Stimulated activated CD4-positive, alpha-beta T cell treated with anti-CD3 and anti-CD28 coated beads, TNF-alpha, amount 100 ng/mL, for 48 hours (primary cell): ENCODE measurements at regions not wholly inside any gene's neighbourhood (a gene's known extent, or its start where the extent isn't known, plus 50 kb on each side); places are given as distances from the start of the nearest gene placed in this dataset.

ENCODE experiments used
- DNase-seq, 3 donors: peaks; one replicate each; pipeline ENCODE4 v3.0.0-alpha.2; 2020; ENCODE audit warnings: low read depth in 3 of 3

DNA sequence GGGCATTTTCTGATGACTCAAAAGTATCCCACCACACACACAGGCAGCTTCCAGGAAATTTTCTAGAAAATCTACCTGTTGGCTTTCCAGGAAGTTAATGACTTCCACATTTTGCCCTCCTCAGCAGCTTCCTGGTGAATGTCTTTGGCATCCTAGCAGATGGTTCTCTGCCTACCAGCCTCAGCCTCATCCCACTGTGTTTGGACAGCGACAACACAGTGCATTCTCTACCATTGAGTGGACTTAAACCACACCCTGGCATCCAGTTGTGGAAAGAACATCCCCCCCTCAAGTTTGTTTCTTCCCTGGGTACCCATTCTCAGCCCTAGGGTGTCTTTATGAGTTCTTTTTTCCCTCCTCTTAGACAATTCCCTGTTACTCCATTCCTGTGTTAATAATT is 50.8 kb upstream of the GADL1 start:
- DNase-seq, result no peak

DNA sequence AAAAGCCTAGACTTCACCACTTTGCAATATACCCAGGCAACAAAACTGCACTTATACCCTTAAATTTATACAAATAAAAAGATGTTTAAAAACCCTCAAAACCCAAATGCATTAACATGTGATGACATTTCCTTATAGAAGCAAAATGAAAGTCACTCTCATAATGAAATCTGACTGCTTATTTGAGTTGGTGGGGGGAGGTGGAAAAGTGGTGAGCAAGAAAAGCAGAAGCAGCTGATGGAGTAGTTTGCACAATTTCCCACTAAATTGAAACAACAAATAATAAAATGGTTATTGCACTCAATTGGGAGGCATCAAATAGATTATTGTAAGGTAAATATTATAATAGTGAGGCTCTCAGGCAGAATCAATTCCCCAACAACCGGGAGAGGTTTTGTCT is 54.0 kb upstream of the GADL1 start:
- no peak for DNase-seq

DNA sequence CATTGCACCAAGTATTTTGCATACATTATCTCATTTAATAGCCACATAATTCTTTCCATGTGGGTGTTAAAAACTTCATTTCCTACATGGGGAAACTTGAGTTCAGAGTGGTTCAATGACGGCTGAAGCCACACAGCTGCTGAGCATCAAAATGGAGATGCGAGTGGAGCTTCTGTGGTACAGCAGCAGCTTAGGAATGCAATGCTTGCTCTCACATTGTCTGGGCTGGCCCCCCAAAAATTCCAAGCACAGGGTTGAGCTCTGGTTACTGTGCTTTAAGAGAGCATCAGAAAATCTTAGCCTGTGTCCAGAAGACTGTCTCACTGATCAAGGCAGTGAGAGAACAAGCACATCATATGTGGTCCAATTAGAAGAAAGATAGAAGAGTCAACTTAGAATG is 57.4 kb upstream of the GADL1 start:
- no peak for DNase-seq

DNA sequence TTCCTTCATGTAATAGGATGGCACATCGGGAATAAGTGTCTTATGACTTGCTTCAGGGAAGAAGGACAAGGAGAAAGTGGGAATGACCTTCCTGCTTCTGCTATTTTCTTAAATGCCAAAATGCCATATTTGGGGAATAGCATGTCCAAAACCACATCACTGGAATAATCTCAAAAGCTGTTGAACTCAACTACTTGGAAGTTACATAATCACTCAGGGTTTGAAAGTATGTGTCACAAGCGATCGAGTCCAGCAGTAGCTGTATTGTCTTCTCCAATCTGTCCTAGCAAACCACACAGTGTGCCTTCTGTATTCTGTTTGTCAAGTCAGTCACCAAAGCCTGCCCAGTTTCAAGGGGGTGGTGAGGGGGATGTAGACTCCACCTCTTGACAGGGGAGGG is 58.3 kb upstream of the GADL1 start:
- DNase-seq, result no peak

DNA sequence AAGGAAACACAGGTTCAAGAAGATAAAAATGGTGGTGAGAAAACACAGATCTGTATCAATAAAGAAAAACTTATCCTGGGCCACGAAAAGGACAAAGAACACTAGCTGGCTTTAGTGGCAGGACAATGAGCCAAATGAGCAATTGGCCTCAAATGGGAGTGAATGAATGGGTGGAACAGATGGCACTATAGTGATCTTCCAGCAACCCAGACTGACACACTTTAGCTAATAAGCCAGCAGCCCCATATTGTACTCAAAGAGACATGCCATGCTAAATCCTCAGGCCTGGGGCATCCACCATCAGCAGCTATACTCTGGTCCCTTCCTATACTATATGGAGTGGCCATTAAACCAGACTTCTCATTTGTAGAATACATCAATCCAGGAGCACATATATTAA is 60.0 kb upstream of the GADL1 start:
- no peak for DNase-seq

DNA sequence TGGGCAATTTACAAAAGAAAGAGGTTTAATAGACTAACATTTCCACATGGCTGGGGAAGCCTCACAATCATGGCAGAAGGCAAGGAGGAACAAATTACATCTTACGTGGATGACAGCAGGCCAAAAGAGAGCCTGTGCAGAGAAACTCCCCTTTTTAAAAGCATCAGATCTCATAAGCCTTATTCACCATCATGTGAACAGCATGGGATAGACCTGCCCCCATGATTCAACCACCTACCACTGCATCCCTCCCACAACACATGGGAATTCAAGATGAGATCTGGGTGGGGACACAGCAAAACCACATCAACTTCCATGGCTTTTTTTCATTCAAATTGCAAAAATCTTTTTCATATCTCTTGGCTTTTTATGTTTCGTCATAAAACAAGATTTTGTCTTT is 67.6 kb upstream of the GADL1 start:
- DNase-seq, result no peak

DNA sequence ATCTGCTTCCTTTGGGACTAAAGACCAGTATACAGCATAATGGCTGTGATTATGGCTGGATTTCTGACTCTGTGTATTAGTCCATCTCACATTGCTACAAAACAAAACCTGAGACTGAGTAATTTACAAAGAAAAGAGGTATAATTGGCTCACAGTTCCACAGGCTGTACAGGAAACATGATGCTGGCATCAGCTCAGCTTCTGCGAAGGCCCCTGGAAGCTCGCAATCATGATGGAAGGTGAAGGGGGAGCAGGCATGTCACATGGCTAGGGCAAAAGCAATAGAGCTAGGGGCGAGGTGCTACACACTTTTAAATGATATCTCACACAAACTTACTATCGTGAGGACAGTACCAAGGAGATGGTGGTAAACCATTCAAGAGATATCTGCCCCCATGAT is 68.0 kb upstream of the GADL1 start:
- DNase-seq, result no peak

DNA sequence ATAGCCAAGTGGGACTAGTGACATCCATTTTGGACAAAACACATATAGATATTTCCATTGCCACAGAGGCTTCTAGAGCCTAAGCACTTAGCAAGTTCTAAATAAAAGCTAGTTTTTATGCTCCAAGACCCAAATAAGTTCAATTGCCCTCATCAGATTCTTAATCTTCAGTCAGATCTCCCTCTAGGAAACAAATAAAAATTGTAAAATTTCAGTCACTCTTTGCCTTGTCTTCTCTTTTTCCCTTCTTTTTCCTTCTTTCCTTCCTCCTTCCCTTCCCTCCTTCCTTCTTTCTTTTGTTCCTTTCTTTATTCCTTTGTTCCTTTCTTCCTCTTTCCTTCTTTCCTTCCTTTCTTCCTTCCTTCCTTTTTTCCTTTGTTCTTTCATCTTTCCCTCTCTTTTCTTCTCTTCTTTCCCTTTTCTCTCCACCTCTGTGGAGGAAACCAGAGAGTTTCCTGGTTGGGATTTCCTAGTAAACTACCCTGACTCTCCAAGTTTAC is 68.8 kb upstream of the GADL1 start:
- no peak for DNase-seq

DNA sequence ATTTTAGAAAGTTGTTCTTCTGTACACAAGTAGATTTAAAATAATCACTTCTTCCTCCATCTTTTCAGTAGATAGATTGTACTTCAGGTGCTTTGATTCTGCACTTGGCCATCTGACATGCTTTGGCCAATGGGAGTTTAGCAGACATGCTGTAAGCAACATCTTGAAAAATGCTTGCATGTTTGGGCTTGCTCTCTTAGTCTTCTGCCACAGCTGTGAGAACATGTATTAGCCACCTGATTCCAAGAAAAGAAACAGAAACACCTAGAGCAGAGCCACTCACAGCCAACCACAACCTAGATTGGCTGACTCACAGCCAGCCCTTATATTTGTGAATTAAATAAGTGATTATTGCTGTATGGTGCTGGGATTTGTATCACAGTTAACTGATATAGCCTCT is 70.2 kb upstream of the GADL1 start:
- no peak for DNase-seq

DNA sequence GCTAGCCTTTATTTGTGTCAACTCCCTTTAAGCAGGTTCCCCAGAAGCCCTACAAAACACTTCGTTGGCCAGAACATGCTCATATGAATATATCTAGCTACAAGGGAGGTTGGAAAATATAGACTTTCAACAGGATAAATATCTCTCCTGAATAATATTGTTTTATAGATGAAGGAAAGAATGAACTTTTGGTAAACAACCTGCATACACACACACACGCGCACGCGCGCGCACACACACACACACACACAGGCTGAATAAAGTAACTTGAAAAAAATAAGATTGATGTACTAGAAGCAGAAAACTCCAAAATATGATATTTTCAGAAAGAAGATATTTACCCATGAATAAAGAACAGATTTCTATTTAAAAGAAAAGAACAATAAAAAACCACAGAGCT is 72.4 kb upstream of the GADL1 start:
- no peak for DNase-seq

DNA sequence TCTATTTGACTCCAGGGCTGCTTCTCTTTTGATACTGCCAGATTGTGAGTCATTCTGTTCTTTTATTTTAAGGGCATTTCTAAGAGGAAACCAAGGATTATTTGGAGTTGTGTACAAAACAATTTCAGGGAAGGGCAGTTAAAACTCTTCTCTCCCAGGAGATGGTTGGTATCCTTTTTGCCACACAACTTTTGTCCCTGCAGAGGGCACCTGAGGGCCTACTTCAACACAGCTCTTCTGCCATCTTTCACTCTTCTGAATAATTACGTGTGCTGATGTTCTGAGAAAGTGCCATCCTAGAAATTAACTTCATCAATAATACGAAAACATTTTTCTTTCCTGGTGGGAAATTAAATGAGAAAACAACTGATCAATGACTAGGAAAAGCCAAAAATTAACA is 75.7 kb upstream of the GADL1 start:
- DNase-seq, result no peak

DNA sequence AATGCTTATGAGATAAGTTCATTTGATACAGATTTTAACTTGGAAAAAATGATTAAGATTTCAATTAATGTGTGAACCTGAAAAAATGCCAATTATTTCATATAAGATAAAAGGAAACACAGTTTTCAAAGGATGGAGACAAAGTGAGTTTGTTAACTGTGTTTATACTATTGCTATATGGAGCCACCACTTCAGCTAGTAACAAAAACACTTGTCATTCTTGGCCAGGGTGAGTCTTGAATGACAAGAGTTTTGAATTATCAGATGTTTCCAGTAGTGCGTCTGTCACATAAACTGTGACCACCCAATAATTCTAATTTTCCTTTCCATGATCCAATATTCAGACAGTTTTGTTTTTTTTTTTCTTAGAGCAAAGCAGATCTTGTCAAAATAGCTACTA is 78.0 kb upstream of the GADL1 start:
- no peak for DNase-seq

DNA sequence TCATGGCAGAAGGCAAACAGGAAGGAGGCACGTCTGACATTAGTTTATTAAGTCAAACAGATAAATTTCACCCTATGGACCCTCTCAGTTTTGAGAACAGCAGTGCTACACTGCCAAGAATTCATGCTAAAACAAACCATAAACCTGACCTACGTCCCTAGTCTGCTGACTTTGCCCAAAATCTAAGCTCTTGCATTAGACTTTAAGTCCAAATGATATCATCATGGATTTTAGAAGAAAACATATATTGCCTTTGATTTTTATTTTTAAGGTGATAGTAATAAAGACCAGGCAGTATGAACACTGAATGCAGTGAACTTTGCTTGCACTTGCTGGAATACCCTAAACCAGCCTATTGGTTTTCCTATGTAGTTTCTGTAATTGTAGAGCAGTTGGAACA is 79.6 kb upstream of the GADL1 start:
- DNase-seq, result no peak

DNA sequence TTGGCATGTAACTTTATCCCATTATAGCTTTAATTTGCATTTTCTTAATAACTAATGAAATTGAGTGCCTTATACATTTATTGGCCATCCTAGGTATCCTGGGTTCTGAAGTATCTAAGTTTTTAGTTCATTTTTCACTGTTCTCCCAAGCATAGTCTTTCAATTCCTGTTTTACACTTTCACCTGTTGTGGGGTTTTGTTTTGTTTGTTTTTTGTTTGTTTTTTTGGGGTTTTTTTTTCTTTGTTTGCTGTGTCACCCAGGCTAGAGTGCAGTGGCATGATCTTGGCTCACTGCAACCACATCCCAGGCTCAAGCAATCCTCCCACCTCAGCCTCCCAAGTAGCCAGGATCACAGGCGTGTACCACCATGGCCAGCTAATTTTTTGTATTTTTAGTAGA is 83.1 kb upstream of the GADL1 start:
- DNase-seq, result no peak

DNA sequence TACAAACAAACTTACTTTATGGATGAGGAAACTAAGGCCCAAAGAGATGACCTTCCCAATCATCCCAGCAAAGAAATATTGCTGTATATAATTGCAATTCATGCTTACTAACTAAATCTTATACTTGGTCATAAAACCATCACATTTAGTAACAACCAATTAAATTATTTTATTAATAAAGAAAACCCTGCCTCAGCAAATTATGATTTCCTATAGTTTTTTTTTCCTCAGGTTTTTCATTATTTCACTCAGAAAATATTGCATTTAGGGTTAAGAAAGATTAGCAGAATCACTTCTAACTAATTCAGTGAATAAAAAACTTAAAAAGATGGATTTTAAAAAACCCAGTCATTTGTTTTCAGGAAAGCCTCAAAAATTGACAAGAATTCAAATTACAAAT is 86.5 kb upstream of the GADL1 start:
- DNase-seq, result no peak

DNA sequence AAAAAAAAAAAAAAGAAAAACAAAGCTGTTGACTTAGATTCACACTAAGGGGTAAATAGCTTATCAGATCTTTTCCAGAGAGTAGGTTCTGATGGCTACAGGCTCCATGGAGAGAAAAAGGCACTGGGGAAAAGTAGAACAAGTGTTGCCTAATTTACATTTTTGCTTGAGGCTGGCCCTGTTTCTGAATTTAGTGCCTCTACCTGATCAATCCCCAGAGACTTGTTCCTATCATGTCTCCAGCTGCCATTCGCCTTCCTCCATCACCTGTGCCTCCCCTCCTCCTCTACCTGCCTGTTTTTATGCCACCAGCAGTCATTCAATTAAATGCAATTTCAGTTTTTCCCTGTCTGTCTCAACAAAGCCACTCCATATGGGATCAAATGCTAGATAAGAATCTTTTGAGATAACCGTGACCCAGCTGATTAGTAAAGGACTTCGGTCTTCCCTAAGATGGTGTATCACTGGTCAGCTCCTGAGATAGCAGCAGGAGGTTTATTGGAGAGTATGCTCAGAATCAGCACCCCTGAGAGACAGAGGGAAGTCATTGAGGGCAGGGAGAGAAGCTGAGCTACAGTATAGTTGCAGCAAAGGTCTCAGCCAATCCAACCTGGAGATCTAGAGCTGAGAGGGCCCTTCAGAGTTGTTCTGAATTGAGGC is 88.1 kb upstream of the GADL1 start:
- DNase-seq, result no peak

DNA sequence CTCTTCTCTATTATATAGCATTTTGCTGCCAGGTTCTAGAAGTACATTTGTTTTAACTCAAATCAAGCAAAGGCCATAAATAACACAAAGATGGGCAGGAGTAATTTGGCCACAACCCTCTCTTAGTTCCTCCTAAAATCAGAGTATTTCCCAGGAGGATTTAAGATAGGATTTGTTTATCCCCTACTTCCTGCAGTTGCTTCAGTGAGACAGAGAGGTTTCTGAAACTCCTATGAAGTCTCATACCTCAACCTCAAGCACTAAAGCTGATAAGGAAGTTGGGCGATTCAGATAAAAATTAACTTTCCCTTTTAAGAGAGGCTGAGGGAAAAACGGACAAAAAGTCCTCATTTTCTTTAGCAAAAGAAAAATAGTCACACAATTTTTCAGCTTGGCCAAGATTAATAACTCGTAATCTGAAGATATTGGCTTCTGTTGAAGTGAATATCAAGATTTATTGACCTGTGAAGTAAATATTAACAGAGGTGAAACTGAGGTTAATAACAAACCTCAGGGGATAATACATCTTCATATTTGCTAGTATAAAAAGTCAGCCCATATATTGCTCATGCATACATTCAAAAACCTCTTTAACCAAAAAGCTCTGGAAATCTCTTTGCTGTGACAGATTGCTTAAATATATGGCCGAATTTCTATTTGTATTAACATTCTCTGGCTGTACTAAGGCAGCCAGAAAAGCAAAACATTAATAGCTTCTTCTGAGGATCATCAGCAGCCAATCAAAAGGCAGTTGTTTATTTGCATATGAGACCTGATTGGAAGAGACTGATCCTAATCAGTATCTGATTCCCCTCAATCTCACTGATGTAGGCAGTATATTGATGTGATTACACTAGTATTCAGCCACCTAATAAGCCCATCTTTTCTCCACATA is 90.6 kb upstream of the GADL1 start:
- no peak for DNase-seq

DNA sequence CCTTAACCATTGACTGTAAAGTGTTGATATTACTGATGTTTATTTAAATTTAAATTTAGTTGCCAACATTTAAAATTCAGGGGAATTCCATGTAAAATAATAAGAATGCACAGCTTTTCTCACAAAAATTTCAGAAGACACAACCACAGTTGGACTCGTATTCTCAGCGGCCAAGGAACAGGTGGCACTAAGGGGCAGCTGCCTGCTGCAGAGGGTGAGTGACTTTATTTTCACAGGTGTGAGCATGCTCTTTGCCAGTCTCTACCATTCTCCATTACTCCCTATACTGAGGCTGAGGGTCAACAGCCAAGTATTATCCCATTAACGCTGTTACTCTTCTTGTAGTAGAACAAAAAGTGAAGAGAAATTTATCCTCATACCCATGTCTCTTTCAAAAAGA is 92.1 kb upstream of the GADL1 start:
- no peak for DNase-seq

DNA sequence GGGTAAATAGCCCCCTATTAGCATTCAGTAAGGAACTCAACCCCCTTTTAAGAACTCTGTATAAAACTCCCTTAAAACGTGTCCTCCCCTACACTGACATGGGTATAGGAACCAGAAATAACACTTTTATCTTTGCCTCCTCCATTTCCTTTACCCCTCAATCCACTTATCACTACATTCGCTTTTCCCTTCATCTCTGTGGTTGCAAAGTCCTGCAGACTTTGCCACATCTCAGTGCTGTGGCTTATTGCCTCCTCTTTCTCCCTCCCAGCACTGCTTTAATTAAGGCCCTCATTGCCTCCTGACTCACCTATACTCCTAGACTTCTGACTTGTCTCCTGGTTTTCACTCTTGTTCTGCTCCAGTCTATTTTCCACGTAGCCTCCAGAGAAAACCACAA is 94.3 kb upstream of the GADL1 start:
- no peak for DNase-seq

DNA sequence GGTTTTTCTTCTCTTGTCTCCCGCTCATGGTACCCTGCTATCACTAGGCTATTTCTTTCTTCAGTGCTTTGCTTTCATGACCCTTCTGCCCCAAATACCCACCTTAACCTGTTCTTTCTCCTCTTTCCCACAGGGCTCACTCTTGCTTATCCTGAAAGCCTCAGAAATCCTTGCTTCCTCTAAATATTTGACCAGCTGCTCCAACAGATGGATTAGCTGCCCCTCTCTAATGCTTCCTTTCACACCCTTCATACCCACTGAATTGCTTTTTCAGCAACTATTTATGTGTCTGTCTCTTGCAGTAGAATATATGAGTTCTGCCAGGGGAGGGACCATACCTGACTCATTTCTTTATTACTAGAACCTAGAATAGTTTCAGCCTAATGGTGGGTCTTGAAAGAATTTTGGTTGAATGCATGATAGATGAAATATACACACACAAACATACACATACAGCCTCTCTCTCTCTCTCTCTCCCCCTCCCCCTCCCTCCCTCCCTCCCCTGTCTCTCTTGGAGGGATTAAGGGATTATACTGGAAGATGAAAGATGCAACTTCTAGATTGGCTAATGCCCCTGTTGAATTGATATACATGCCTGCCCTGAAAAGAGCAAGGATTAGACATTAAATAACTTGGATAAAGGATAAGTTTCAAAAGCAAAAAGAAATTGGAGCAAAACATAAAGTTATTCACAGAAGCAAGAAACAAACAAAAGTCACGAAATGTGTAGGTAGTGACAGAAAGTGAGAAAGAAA is 95.0 kb upstream of the GADL1 start:
- no peak for DNase-seq

DNA sequence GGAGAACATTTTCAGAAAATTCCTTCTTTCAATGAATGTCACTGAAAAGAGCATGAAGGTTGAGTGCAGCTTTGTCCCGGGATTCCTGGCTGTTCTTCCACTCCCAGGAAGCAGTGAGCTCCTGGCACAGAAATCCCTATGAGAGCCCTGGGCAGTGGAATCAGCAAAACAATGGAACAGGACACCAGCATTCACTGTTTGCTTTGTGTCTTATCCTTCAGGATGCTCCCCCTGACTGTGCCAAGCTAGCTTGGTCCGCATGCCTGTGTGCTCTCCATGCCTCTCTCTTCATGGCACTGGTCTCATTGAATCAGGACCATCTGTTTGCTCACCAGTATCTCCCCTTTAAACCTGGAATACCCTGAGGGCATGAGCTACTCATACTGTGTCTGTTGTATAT is 102.0 kb upstream of the GADL1 start:
- no peak for DNase-seq

DNA sequence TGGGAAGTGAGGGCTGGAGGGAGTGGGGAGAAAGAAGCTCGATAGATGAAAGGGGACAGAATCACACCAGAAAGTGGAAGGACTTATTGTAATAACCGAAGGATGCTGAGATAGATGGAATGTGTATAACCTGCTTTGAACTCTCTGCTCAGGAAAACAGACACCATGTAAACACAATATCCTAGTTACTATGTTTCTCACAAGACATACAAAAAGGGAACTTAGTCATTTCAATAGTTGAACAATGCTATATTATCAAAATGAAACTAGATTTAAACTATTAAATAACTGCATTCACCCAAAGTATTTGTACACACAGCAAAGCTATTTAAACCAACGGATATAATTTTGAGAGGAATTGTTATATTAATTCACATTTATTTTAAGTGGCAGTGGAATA is 108.3 kb upstream of the GADL1 start:
- no peak for DNase-seq
